Activated T-cell treated with anti-CD3 and anti-CD28 coated beads, Interleukin-2, amount 50 U/mL, for 1 hour (primary cell): ENCODE measurements at regions not wholly inside any gene's neighbourhood (a gene's known extent, or its start where the extent isn't known, plus 50 kb on each side); places are given as distances from the start of the nearest gene placed in this dataset.
"Not testable (repeated sequence)": the region's sequence is repeated elsewhere in the genome, so short reads cannot be mapped to it uniquely, and the experiment has no call there.

Experiments used
- DNase-seq: peaks from one replicate; pipeline ENCODE4 v3.0.0-alpha.2; 2020

DNA sequence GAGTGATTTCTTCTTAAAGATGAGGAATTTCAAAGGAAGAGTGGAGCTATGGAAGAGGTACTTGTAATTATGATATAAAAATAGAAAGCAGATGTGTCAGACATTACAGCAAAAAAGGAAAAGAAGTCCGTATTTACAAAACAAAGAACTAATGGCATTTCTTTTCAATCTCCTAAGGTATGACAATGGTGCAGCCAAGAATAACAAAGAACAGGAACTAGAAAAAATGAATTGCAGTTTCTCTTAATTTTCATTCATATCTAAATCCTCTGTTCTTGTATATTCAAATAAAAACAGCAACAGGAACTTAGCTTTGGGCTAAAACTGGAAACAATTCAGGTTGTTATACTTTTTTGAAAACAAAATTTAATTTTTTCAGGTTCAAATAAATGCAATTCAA, 105.1 kb downstream of the SPRY1 start:
- no peak for DNase-seq

DNA sequence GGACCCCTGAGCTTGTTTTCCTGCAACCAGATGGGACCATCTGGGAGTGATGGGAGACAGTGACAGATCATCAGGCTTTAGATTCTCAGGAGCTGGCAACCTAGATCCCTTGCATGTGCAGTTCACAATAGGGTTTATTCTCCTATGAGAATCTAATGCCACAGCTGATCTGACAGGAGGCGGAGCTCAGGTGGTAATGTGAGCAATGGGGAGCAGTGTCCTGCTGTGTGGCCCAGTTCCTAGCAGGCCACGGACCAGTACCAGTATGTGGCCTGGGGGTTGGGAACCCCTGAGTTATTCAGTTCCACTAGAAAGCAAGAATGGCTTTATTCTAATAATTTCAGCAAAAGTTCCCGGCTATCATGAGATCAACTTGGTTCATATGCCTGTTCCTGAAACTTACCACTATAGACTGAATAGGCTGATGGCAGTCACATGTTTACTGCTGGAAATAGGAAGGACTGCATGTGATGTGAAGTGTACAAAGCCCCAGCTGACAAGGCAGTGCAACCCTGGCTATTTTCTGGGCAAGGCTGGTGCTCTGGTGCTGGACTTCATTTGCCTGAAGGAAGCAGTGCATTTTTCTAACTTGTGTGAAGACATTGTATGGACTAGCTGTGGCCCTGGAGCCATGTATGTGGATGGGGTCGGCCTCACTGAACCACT, 107.2 kb downstream of the SPRY1 start:
- DNase-seq: no peak

DNA sequence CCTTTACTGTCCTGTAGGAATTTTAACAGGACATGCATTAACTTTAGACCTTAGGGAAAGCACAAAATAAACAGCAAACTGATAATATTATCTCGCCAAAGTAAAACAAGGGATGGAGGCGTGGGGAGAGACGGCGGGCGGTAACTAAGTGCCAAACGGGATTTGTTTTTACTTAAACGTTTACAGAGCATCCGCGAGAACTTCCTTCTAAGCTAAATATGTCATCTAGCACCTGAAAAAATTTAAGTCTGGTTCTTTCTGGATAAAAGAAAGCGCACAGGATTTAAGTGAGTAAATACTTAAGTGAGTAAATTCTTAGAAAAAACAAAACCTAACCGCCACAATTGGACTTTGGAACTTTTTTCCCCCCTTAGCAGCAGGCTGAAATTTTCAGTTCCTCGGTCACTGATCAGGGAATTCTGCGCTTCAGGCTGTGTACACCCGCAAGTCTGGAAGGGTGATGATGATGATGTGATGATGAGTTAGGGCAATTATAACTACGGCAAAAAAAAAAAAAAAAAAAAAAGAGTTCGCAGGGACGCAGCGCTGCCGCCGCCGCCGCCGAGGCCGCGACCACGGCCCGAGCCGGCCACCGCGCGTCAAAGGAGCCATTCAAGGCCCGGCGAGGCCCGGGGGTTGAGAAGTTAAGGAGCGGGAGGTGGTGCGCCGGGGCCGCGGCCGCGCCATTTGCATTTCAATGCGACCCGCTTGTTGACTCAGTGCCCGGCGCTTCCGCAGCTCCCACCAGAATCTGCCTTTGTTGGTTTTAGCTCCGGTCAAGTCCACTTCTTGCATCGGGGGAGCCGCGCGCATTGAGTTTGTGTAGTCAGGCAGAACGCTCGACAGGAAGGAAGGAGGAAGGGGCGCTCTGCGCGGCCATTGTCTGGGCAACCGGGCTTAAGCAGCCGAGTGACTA, 108.8 kb downstream of the SPRY1 start:
- DNase-seq: peak; percentile 25

DNA sequence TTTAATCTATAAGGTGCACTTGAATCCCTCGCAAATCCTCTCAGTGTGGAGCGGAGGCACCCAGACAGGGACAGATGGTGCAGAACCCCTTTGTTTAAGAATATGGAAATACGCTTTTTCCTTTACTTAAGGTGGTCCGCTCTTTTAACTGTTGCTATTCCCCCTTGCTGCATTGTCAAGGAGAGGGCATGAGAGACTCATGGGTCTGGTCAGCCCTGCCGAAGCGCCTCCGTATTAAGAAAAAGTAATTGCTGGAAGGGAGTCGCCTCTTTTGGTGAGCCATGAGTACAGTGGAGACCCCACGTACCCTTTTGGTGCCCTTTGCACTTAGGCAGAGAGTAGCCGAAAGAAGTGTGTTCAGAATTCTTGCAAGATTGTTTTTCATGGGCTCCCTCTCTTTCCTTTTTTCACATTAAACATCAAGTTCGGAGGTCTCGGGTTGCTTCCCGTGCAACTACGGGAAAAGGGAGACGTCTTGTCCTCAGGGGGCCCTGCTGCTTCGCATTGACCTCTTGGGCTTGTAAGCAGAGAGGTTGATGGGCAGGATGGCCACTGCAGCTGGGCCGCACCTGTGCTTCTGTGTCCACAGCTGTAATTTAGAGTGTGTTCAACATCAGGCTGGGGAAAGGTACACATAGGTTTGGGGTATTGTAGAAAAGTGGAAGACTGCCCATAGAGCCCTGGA, 109.6 kb downstream of the SPRY1 start:
- no peak for DNase-seq

DNA sequence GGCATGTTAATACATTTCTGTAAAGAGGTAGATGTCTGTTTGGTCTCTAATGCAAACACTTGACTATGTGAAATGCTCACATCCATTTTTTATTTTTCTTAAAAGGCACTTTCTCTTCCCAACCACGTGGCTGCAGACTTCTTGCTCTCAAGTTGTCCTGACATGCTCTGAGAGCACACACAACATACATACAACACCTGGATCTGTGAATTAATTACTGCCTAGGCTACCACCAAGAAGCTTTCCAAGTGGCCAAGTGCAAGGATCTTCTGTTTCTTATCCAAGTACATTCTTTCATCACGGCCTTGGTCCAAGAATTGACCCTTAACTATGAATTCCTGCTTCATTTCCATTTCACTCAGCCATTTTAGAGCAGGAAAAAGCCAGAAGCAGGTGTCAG, 110.8 kb downstream of the SPRY1 start:
- no peak for DNase-seq

DNA sequence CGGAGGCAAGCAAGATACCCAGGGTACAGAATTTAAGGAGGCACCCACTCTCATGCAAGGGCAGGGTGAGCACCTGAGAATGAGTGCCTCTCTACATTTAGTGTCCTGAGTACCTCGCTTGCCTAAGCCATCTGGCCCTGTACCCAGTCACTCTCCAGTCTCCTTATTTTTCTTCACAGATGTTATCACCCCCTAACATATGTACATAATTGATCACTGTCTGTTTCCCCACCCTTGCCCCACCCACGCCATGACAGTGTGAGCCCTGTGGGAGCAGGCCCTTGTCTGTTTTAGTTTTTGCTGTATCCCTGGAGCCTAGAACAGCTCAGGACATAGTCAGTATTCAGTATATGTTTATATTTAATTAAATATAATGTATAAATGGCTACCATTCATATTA, 113.6 kb downstream of the SPRY1 start:
- DNase-seq: no peak

DNA sequence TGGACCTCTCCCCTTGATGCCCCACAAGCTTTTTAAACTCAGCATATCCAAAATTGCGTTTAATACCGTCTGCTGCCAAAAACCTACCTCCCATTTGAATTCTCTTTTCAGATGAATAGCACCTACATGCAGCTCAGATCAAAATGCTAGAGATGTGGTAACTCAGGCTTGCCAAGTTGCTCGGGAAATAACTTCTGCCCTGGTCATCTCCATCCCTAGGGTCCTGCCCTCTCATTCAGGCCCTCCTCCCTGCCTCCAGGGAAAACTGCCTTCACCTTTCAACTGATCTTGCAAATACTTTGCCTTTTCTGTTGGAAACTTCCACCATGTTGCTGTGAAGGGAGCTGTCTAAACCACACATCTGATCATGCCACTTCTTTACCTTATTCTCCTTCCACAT, 114.1 kb downstream of the SPRY1 start:
- no peak for DNase-seq

DNA sequence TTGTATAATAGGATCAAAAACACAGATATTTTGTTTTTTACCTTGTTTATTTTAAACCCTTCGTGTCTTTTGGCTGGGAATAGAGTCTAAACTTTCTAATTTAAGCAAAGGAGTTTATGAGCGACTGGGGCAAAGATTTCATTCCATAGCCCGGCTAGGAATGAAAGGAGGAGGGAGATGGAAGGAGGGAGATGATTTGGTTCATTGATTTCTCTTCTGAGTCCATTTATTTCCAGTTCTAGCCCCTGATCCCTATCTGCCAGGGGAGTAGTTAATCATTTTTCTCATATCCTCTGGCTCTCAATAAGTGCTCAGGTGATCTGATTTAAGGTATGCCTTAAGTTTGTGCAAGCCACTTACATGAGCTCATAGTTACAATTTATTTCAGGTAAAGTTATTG, 120.0 kb downstream of the SPRY1 start:
- DNase-seq: no peak

DNA sequence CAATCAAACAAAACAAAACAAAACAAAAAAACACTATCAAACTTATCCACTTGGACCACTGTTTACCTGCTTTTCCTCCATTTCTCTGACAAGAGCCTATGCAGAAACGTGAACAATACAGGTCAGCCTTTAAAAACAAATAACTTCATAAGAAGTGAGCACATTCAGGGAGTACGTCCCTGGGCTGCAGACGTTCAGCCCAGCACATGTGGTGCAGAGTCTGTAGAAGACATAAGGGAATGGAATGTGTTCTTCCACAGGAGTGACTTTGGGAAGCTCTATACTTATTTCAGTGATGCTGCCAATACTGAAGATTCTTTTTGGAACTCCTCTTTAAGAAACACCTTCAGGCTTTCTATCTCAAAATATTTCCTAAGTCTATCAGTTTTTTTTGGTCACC, 120.6 kb downstream of the SPRY1 start:
- DNase-seq: no peak

DNA sequence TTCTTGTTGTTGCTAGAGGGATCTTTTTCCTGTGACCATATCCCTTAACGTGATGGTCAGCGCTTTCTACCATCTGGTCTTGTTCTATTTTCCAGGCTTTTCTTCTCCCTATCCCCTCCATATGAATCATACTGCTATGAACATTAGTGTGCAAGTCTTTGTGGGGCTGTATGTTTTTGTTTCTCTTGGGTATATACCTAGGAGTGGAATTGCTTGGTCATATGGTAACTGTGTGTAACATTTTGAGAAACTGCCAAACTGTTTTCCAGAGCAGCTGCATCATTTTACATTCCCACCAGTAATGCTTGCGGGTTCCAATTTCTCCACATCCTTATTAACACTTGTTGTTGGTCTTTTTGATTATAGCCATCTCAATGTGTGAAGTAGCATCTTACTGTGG, 121.4 kb downstream of the SPRY1 start:
- no peak for DNase-seq

DNA sequence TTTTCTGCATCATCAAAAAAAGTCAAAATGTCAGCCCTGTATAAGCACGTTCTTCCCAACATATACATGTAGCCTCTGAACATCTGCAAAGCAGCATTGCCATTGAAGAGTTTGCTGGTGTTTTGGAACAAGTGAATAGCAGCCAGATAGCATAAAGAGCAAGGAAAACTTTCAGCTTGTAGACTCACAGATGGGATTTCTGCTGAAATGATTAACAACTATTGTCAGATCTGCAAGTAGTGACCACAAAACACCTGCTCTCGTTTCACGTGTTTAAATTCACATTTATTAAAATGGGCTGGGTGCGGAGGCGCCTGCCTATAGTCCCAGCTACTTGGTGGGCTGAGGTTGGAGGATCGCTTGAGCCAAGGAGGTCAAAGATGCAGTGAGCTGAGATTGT, 123.7 kb downstream of the SPRY1 start:
- no peak for DNase-seq

DNA sequence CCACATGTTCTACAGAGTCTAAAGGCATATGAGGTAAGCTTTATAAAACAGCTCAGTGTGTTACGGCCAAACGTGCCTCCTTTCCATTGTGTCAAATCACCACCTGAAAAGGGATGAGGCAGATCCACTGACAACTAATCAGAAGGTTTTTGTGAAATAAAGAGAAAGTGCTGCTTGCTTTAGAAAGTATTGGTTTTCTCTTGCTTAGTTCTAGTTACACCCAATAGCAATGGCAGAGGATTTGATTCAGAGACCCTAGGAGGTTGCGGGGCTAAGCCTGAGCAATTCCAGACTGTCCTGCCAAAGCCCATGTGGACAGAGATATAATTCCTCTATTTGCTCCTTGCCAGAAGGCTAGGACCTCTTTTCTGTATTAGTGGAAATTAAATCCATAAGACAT, 125.5 kb downstream of the SPRY1 start:
- DNase-seq: no peak

DNA sequence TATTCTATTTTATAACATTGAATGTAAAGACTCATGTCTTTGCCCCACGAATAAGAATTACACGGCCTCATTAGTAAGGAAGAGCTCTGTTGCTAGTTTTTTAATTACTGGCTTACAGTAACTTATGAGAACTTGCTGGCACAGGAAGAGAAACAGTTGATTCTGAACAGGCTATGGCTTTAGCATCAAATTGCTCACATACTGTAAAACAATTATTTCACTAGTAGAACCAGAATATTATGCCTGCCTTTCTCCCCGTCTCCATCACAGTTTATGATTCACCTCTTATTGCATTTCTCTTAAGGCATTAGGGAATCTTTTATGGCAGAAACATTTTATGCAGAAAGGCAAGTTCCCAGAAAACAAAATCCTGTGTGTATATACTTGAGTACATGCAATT, 126.1 kb downstream of the SPRY1 start:
- DNase-seq: no peak

DNA sequence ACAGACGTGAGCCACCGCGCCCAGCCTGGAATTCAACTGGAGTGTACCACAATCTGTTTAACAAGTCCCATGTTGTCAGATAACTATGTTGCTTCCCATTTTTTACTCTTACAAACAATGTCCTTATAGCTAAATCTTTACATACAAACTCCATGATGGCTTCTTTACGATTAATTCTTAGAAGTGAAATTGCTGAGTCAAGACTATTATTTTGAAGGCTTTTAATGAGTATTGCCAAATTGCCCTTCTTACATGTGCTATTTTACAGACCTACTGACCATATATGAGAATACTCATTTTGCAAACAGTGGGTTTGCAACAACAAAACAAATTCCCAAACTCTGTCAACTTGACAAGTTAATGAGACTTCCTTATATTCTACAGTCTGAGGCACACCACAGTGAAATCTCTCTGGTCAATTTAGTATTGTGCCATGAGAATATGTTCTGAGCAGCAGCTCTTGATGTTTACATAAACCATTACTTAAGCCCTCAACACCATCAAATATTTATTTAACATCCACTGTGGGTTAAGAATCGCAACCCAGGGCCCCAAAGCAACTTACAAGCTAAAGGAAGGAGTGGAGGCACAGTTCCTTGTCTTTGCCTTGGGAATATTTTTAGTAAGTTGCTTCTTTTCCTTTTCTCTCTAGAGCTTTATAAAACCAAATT, 128.5 kb downstream of the SPRY1 start:
- no peak for DNase-seq

DNA sequence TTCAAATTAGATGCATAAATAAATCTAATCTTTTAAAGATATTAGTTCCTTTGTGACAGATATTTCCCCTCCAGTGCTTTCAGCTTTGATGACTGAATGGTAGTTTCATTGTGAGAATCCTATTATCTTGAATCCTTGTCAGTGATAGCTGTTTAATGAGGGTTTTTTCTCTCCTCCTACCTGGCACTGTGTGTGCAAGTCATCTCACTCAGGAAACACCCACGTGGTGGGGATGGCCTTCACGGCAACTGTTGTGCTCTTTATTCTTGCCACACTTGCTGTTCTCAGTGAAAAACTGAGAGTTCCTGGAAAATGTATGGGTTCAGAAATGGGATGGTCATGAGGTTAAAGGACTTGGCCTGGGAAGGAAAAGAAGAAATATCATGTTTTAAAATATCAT, 129.9 kb downstream of the SPRY1 start:
- no peak for DNase-seq

DNA sequence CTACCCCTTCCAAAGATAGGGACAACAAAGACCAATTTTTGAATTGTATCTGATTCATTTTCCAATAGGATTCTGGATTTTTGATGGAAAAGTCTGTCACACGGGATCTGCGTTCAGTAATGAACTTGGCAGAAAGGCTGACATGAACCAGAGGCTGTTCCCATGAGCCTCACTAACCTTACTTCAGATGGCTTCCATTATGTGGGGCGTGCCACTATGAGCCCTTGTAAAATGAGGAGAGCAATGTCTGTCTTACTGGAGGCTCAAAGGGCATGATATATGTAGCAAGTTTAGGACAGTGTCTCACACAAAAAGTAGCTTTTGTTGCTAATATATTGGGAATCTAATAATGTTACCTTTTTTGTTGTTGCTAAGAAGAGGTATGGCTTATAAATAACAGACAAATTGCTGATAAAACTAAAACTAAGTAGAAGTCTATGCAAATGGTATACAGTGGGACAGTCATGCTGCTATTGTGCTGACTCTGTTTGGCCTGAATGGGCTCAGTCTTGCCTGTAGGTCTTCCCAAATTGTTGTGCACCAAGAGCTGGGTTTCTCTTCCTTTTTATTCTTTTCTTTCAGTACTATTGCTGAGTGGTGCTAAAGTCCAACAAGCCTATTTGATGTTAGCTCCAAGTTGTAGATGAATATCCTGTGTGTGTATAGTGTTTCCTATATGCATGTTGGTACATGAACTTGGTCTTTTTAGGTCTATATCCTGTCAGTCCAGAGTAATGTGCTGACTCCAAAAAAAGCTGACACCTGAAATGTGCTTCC, 132.1 kb downstream of the SPRY1 start:
- DNase-seq: no peak

DNA sequence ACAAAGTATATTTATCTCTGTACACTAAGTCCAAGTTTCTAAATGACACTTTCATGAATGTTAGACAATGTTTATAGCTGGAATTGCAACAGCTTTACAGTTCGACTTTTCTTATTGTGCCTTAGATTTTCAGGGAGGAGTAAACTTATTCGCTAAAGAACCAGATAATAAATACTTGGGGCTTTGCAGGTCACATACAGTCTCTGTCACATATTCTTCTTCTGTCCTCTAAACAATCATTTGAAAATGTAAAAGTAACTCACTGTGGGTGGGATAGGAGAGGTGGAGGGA, 132.6 kb downstream of the SPRY1 start:
- DNase-seq: no peak

DNA sequence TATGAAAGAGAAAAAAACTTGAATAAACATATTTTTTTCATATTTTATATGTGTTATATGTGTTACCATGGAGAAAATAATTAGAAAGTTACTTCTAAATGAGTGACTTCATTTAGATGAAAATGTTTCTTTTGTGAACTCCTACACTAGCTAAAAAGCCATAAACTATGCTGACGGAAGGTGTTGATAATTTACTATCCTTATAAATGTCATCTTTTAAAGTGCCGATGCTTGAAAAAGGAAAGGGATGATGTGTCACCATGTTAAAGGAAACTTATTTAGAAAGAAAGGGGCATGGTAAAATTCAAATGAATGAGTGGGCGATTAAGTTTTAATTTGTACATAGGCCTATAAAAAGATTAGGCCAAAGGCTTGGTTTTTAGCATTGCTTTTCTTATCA, 133.8 kb downstream of the SPRY1 start:
- DNase-seq: no peak

DNA sequence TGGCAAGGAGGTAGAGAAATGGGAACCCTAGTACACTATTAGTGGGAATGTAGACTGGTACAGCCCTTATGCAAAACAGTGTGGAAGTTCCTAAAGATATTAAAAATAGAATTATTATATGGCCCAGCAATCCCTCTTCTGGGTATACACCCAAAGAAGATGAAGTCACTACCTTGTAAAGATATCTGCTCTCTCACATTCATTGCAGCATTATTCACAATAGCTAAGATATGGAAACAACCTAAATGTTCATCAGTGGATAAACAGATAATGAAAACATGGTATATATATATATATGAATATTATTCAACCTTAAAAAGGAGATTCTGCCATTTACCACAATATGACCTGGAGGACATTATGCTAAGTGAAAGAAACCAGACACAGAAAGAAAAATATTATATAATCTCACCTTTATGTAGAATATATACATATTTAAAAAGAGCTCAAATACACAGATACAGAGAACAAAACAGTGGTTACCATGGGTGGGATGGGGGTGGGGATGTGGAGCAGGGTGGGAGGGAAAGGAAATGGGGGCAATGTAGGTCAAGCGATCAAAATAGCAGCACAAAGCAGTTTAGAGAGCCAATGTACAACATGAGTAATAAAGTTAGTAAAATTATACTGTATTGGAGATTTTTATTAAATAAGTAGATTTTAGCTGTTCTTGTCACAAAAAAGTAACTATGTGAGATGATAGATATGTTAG, 138.6 kb downstream of the SPRY1 start:
- DNase-seq: no peak

DNA sequence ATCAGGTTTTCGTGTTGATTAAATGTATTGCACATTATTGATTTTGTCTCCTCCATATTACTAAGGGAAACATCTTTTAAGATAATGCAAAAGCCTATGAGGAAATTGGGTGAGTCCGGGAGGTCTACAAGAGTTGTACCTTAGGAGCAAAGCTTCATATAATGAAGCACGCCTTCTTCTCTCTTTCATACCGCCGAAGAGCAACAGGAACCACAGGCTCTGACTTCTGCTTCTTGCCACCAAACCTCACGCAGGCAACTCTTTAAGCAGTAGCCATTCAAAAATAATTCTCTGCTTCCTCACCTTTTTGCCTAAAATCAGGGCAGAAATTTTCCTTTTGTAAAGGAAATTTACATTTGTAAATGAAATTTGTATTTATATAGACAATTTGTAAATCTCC, 139.6 kb downstream of the SPRY1 start:
- no peak for DNase-seq

DNA sequence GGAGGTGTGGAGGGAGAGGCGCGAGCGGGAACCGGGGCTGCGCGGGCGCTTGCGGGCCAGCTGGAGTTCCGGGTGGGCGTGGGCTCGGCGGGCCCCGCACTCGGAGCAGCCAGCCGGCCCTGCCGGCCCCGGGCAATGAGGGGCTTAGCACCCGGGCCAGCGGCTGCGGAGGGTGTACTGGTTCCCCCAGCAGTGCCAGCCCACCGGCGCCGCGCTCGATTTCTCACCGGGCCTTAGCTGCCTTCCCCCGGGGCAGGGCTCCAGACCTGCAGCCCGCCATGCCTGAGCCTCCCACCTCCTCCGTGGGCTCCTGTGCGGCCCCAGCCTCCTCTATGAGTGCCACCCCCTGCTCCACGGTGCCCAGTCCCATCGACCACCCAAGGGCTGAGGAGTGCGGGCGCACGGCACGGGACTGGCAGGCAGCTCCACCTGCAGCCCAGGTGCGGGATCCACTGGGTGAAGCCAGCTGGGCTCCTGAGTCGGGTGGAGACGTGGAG, 141.4 kb downstream of the SPRY1 start:
- DNase-seq: not testable (repeated sequence)
